Gastrocnemius medialis (tissue), 4 donors: ENCODE measurements at regions not wholly inside any gene's neighbourhood (a gene's known extent, or its start where the extent isn't known, plus 50 kb on each side); places are given as distances from the start of the nearest gene placed in this dataset.

Experiments used
- ATAC-seq, 2 donors: fragments of 150-250 bp; one replicate each; pipeline ENCODE4 v1.9.1; 2016
- DNase-seq, 2 donors: peaks; one replicate each; pipeline ENCODE4 v3.0.0-alpha.2; 2019
- H3K27ac ChIP-seq, 4 donors: fragments of 200-600 bp; sonication (generic); 1 replicate in 1 of 4; 2 replicates in 3 of 4; pipeline ENCODE4 v1.5.1; 2016 to 2018; ENCODE audit warnings: mild to moderate bottlenecking in 2 of 4, moderate library complexity in 1 of 4
- H3K27me3 ChIP-seq, 3 donors: fragments of 200-600 bp; sonication (generic) in 2 of 3; 1 replicate in 1 of 3; 2 replicates in 2 of 3; pipeline versions ENCODE4 v1.5.1 to v1.6.0; 2016 to 2019; ENCODE audit warnings: mild to moderate bottlenecking in 1 of 3, moderate library complexity in 1 of 3
- H3K36me3 ChIP-seq, 2 donors: fragments of 200-600 bp; sonication (generic) in 1 of 2; one replicate each; pipeline ENCODE4 v1.5.1; 2017 to 2018
- H3K4me1 ChIP-seq, 2 donors: fragments of 200-600 bp; sonication (generic) in 1 of 2; one replicate each; pipeline ENCODE4 v1.5.1; 2016 to 2017; ENCODE audit warnings: mild to moderate bottlenecking in 2 of 2
- H3K4me3 ChIP-seq, 4 donors: fragments of 200-600 bp; sonication (generic) in 3 of 4; 1 replicate in 1 of 4; 2 replicates in 3 of 4; pipeline ENCODE4 v1.5.1; 2016 to 2019; ENCODE audit warnings: mild to moderate bottlenecking in 2 of 4
- H3K9me3 ChIP-seq, 3 donors: fragments of 200-600 bp; sonication (generic) in 2 of 3; 1 replicate in 1 of 3; 2 replicates in 2 of 3; pipeline ENCODE4 v1.5.1; 2016 to 2019
- POLR2A ChIP-seq, 2 donors: fragments of 450-650 bp; IDR thresholded peaks; one replicate each; pipeline ENCODE4 v1.6.1; 2017; ENCODE audit warnings: antibody characterized with exemption in 2 of 2, mild to moderate bottlenecking in 2 of 2, moderate library complexity in 2 of 2
- in situ Hi-C, 4 donors: fragments of 200-750 bp; cut with MboI; loops; one replicate each; pipeline versions ENCODE4 v1.15.0 to v1.8.0; 2017; ENCODE audit warnings: low sequenced_read_pairs in 4 of 4
- intact Hi-C: fragments of 100-400 bp; cut with DNase I; formaldehyde crosslinking; loops from one replicate; pipeline ENCODE4 v1.15.1; 2023; ENCODE audit warnings: low total_unique reads
- TF ChIP-seq, protein P1 (sequence below), 5 experiments: fragments of 450-650 bp in 3 of 5; fragments of 200-600 bp in 2 of 5; sonication (generic) in 2 of 5; IDR thresholded peaks in 4 of 5; conservative IDR thresholded peaks in 1 of 5; 1 replicate in 4 of 5; 2 replicates in 1 of 5; pipeline ENCODE4 v1.5.1; 2016 to 2019; ENCODE audit warnings: antibody characterized with exemption in 5 of 5, mild to moderate bottlenecking in 3 of 5, moderate library complexity in 3 of 5

DNA sequence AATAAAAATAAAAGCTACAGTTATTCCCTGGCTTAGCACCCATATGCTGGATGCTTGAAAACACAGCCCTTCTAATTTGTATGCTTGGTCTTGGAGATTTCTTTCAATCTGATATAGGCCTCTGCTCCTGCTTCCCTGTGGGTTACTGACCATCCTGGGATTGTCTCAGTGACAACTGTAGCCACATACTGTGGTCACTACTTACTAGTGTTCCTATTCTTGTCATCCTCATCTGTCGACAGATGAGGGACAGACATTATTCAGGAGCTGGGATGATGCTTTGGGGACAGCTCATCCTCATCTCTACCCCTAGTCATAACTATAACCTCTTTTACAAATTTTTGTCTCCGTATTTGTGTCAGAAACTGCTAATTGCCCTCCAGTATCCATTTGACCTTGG is 388.9 kb upstream of the MAP3K7 start:
- Histone ChIP-seq H3K9me3 (no peaks in the 10 kb centered on the region), H3K4me1 (no peaks in the 10 kb centered on the region), H3K4me3 (no peak overlapping the region), H3K27ac (no peak overlapping the region), H3K36me3 (no peaks in the 10 kb centered on the region), H3K27me3 (no peaks in the 10 kb centered on the region)
- DNase-seq (no peak), ATAC-seq (no peak)
- in situ Hi-C loops (no loop called here), intact Hi-C loops (no loop called here)
- TF ChIP-seq POLR2A (IDR thresholded peaks at IDR 0.05): no peak
- TF ChIP-seq, protein P1, sequence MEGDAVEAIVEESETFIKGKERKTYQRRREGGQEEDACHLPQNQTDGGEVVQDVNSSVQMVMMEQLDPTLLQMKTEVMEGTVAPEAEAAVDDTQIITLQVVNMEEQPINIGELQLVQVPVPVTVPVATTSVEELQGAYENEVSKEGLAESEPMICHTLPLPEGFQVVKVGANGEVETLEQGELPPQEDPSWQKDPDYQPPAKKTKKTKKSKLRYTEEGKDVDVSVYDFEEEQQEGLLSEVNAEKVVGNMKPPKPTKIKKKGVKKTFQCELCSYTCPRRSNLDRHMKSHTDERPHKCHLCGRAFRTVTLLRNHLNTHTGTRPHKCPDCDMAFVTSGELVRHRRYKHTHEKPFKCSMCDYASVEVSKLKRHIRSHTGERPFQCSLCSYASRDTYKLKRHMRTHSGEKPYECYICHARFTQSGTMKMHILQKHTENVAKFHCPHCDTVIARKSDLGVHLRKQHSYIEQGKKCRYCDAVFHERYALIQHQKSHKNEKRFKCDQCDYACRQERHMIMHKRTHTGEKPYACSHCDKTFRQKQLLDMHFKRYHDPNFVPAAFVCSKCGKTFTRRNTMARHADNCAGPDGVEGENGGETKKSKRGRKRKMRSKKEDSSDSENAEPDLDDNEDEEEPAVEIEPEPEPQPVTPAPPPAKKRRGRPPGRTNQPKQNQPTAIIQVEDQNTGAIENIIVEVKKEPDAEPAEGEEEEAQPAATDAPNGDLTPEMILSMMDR (IDR thresholded peaks at IDR 0.05 in 4 of 5, conservative IDR thresholded peaks at IDR 0.05 in 1 of 5): no peak

DNA sequence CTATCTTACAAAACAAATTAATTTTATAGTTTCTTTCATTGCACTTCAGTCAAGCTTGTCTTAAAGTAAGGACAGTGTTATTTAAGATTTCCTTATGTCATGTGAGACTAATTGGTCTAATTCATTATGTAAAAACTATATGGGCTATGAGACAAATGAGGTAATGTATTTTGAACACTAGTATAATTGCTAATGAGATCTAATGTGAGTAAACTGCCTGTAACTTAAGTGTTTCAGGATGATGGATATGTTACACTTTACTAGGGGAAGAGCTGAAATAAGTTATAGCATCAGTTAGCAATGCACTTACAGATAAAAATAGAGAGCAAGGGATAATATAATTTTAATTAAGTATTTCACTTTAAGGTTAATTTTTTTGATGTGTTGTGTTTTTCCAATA is 386.3 kb upstream of the MAP3K7 start:
- ATAC-seq (no peak), DNase-seq (no peak)
- in situ Hi-C loops (no loop called here), intact Hi-C loops (no loop called here)
- Histone ChIP-seq H3K27me3 (no peaks in the 10 kb centered on the region), H3K4me3 (no peak overlapping the region), H3K4me1 (no peaks in the 10 kb centered on the region), H3K27ac (no peak overlapping the region), H3K36me3 (no peaks in the 10 kb centered on the region), H3K9me3 (no peaks in the 10 kb centered on the region)
- TF ChIP-seq, protein P1 (IDR thresholded peaks at IDR 0.05 in 4 of 5, conservative IDR thresholded peaks at IDR 0.05 in 1 of 5): no peak
- TF ChIP-seq POLR2A (IDR thresholded peaks at IDR 0.05): no peak

DNA sequence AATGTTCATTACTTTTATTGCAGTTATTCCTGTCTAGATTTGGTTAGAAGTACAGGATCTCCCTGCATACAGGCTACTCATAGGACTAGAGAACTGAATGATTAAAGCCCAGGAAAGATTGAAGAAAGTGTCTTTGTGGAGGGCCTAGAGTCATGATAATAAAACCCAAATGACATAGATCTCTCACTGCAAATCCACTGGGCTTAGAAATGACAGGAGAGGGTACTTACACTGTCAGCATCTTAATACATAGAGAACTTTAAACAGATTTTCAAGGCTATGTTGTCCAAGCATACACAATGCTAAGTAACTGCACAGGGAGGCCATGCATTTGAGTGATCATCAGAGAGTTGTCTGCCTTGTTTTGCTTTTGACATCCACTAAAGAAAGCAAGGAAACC is 383.8 kb upstream of the MAP3K7 start:
- in situ Hi-C loops: no loop called here
- Histone ChIP-seq H3K36me3 (no peaks in the 10 kb centered on the region), H3K4me1 (no peaks in the 10 kb centered on the region), H3K4me3 (no peak overlapping the region), H3K27me3 (no peaks in the 10 kb centered on the region), H3K27ac (no peak overlapping the region), H3K9me3 (no peaks in the 10 kb centered on the region)
- TF ChIP-seq, protein P1 (IDR thresholded peaks at IDR 0.05 in 4 of 5, conservative IDR thresholded peaks at IDR 0.05 in 1 of 5): no peak
- no peak for TF ChIP-seq POLR2A (IDR thresholded peaks at IDR 0.05)
- intact Hi-C loops: no loop called here
- DNase-seq (no peak), ATAC-seq (no peak)

DNA sequence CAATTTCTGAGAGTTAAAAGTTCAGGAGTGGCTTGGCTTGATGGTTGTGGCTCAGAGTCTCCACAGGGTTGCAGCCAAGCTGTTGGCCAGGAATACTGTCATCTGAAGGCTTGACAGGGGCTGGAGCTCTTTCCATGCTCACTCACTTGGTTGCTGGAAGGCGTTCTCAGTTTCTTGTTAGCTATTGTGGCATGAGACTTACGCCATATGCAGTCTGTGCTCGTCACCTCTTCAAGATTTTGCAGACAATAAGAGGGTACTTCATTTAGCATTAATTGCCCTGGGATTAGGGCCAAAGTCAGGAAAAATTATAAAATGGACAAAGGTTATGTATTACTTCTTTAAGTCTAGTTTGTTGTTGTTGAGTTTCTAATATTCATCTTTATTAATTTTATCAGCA is 380.6 kb upstream of the MAP3K7 start:
- Histone ChIP-seq H3K4me3 (no peak overlapping the region), H3K27ac (no peak overlapping the region), H3K4me1 (no peaks in the 10 kb centered on the region), H3K36me3 (no peaks in the 10 kb centered on the region), H3K27me3 (no peaks in the 10 kb centered on the region), H3K9me3 (no peaks in the 10 kb centered on the region)
- TF ChIP-seq, protein P1 (IDR thresholded peaks at IDR 0.05 in 4 of 5, conservative IDR thresholded peaks at IDR 0.05 in 1 of 5): no peak
- TF ChIP-seq POLR2A (IDR thresholded peaks at IDR 0.05): no peak
- in situ Hi-C loops (no loop called here), intact Hi-C loops (no loop called here)
- ATAC-seq (no peak), DNase-seq (no peak)

DNA sequence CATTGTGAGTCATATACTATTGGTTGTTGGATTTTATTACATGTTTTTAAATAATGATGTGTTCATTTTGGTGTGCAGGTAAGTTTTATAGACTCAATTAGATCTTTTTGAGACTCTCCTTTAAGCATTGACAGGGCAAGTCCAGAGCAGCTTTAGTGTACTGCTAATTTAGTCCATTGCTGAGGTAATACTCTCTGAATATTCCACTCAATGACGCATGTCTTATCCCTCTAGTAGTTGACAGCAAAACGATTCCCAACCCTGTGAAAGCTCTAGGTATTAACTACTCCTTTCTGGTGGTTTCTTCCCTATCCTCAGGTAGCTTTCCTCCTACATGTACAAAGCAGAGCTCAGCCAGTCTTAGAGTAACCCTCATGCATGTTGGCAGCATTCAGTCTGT is 373.5 kb upstream of the MAP3K7 start:
- ATAC-seq (no peak), DNase-seq (no peak)
- no peaks in the 10 kb centered on the region for H3K4me1 ChIP-seq
- no peak overlapping the region for H3K4me3 ChIP-seq
- H3K9me3 ChIP-seq: peaks cover 0 to 4% (median 0%) of the 10 kb centered on the region in 3 donors
- H3K27ac ChIP-seq: no peak overlapping the region
- no peaks in the 10 kb centered on the region for H3K36me3 ChIP-seq
- TF ChIP-seq POLR2A (IDR thresholded peaks at IDR 0.05): no peak
- TF ChIP-seq, protein P1 (IDR thresholded peaks at IDR 0.05 in 4 of 5, conservative IDR thresholded peaks at IDR 0.05 in 1 of 5): no peak
- intact Hi-C loops: no loop called here
- H3K27me3 ChIP-seq: no peaks in the 10 kb centered on the region
- in situ Hi-C loops: no loop called here
